GM23338 (cell line): ENCODE measurements at regions not wholly inside any gene's neighbourhood (a gene's known extent, or its start where the extent isn't known, plus 50 kb on each side); places are given as distances from the start of the nearest gene placed in this dataset.

ENCODE experiments used
- ATAC-seq: fragments of 200-7000 bp; cut with Tn5 transposase; 3 replicates; pipeline ENCODE4 v1.9.1; 2020
- DNase-seq: peaks from one replicate; pipeline ENCODE4 v3.0.0-alpha.2; 2015; ENCODE audit warnings: low spot score
- H2AFZ ChIP-seq: fragments of 200-600 bp; sonication (generic); 2 replicates; pipeline ENCODE4 v1.8.0; 2016; ENCODE audit warnings: antibody characterized with exemption, mild to moderate bottlenecking, moderate library complexity
- H3F3A ChIP-seq: fragments of 200-600 bp; sonication (generic); replicated peaks from 2 replicates; pipeline ENCODE4 v1.8.0; 2017; ENCODE audit warnings: antibody characterized with exemption, mixed run types, low read depth
- H3K27ac ChIP-seq: fragments of 200-600 bp; sonication (generic); 2 replicates; pipeline ENCODE4 v1.6.1; 2016; ENCODE audit warnings: low read depth
- H3K27me3 ChIP-seq: fragments of 200-600 bp; sonication (generic); 2 replicates; pipeline ENCODE4 v1.8.0; 2016; ENCODE audit warnings: mild to moderate bottlenecking, mixed run types, moderate library complexity; ENCODE audit not compliant: insufficient read depth
- H3K36me3 ChIP-seq: fragments of 200-600 bp; sonication (generic); 2 replicates; pipeline ENCODE4 v1.8.0; 2016; ENCODE audit warnings: mild to moderate bottlenecking; ENCODE audit not compliant: insufficient read depth
- H3K4me1 ChIP-seq: fragments of 200-600 bp; sonication (generic); 2 replicates; pipeline ENCODE4 v1.8.0; 2016; ENCODE audit warnings: mild to moderate bottlenecking, moderate library complexity; ENCODE audit not compliant: insufficient read depth
- H3K4me2 ChIP-seq: fragments of 200-600 bp; sonication (generic); 2 replicates; pipeline ENCODE4 v1.7.1; 2017; ENCODE audit warnings: mixed run types
- H3K4me3 ChIP-seq: fragments of 200-600 bp; sonication (generic); 2 replicates; pipeline ENCODE4 v1.6.1; 2016; ENCODE audit warnings: mixed run types
- H3K79me2 ChIP-seq: fragments of 200-600 bp; sonication (generic); replicated peaks from 2 replicates; pipeline ENCODE4 v1.8.0; 2017; ENCODE audit warnings: mild to moderate bottlenecking; ENCODE audit not compliant: insufficient read depth
- H3K9me2 ChIP-seq: fragments of 200-600 bp; sonication (generic); 2 replicates; pipeline ENCODE4 v1.8.0; 2017; ENCODE audit not compliant: insufficient read depth
- H4K20me1 ChIP-seq: fragments of 200-600 bp; sonication (generic); replicated peaks from 2 replicates; pipeline ENCODE4 v1.8.0; 2017; ENCODE audit warnings: mild to moderate bottlenecking; ENCODE audit not compliant: insufficient read depth
- H3K27ac Mint-ChIP-seq: 2 replicates; pipeline ENCODE4 v1.8.0; 2020; ENCODE audit warnings: inconsistent platforms, mild to moderate bottlenecking, moderate library complexity, mixed read lengths
- H3K27me3 Mint-ChIP-seq: 3 replicates; pipeline ENCODE4 v1.8.0; 2022; ENCODE audit warnings: low read depth, mild to moderate bottlenecking, moderate library complexity, mixed read lengths, inconsistent platforms; ENCODE audit not compliant: insufficient read depth, poor library complexity
- H3K36me3 Mint-ChIP-seq: 3 replicates; pipeline ENCODE4 v1.8.0; 2021; ENCODE audit warnings: low read depth, mild to moderate bottlenecking, inconsistent platforms, moderate library complexity, mixed read lengths
- H3K4me1 Mint-ChIP-seq: 3 replicates; pipeline ENCODE4 v1.8.0; 2020; ENCODE audit warnings: mild to moderate bottlenecking, inconsistent platforms, mixed read lengths
- H3K4me3 Mint-ChIP-seq: 3 replicates; pipeline ENCODE4 v1.8.0; 2021; ENCODE audit warnings: moderate library complexity, mild to moderate bottlenecking, inconsistent platforms, mixed read lengths
- H3K9me3 Mint-ChIP-seq: 3 replicates; pipeline ENCODE4 v1.8.0; 2020; ENCODE audit warnings: moderate library complexity, mild to moderate bottlenecking, inconsistent platforms, mixed read lengths
- EZH2phosphoT487 ChIP-seq: fragments of 200-600 bp; sonication (generic); IDR thresholded peaks from one replicate; pipeline ENCODE4 v1.8.1; 2018; ENCODE audit warnings: antibody characterized with exemption; ENCODE audit not compliant: unreplicated experiment

- no peak for DNase-seq
- Histone ChIP-seq H3K4me2 (no peak overlapping the region), H3K79me2 (no peaks in the 10 kb centered on the region), H3K27me3 (no peaks in the 10 kb centered on the region), H3K27ac (no peak overlapping the region), H3K36me3 (no peaks in the 10 kb centered on the region), H3F3A (no peaks in the 10 kb centered on the region), H2AFZ (no peak overlapping the region), H3K4me1 (no peaks in the 10 kb centered on the region), H3K9me2 (peaks cover 5% of the 10 kb centered on the region; the same call in 1 of the 2 replicates), H3K4me3 (no peak overlapping the region), H4K20me1 (no peaks in the 10 kb centered on the region)
- H3K9me3 Mint-ChIP-seq, result no peaks in the 10 kb centered on the region
- no peak overlapping the region for H3K27ac Mint-ChIP-seq
- H3K27me3 Mint-ChIP-seq, result no peaks in the 10 kb centered on the region
- ATAC-seq, result no peak
- no peak overlapping the region for H3K4me3 Mint-ChIP-seq
- no peak for TF ChIP-seq EZH2phosphoT487
- H3K4me1 Mint-ChIP-seq, result peaks cover 4% of the 10 kb centered on the region; the same call in 2 of the 3 replicates
- no peaks in the 10 kb centered on the region for H3K36me3 Mint-ChIP-seq
Observed at GRCh38 chr4:141580523-141580922, 55.9 kb upstream of the IL15 start.
